Osteoblast (primary cell): ENCODE measurements at regions not wholly inside any gene's neighbourhood (a gene's known extent, or its start where the extent isn't known, plus 50 kb on each side); places are given as distances from the start of the nearest gene placed in this dataset.

ENCODE experiments used
- DNase-seq: peaks from one replicate; pipeline ENCODE4 v3.0.0; 2011; ENCODE audit warnings: low spot score, mixed read lengths; ENCODE audit not compliant: insufficient read length; ENCODE audit errors: missing footprints
- H2AFZ ChIP-seq: 2 replicates; pipeline ENCODE4 v1.6.0; 2011; ENCODE audit warnings: mild to moderate bottlenecking, low read length
- H3K27ac ChIP-seq: 2 replicates; pipeline ENCODE4 v1.5.1; 2011; ENCODE audit warnings: mild to moderate bottlenecking, low read depth, low read length, moderate library complexity
- H3K27me3 ChIP-seq: 2 replicates; pipeline ENCODE4 v1.6.0; 2012; ENCODE audit warnings: mild to moderate bottlenecking, control low read depth, inconsistent platforms, low read length, moderate library complexity; ENCODE audit not compliant: insufficient read depth
- H3K36me3 ChIP-seq: 2 replicates; pipeline ENCODE4 v1.5.1; 2011; ENCODE audit warnings: mild to moderate bottlenecking, low read length, control low read depth, moderate library complexity; ENCODE audit not compliant: insufficient read depth
- H3K4me1 ChIP-seq: 2 replicates; pipeline ENCODE4 v1.5.1; 2011; ENCODE audit warnings: mild to moderate bottlenecking, low read length, control low read depth, moderate library complexity; ENCODE audit not compliant: insufficient read depth
- H3K4me2 ChIP-seq: 2 replicates; pipeline ENCODE4 v1.6.0; 2011; ENCODE audit warnings: mild to moderate bottlenecking, low read length; ENCODE audit not compliant: insufficient read depth
- H3K4me3 ChIP-seq: fragments of 200-600 bp; sonication (generic); 3 replicates; pipeline ENCODE4 v1.5.1; 2012; ENCODE audit warnings: mild to moderate bottlenecking, low read length, inconsistent platforms; ENCODE audit not compliant: insufficient read depth
- H3K79me2 ChIP-seq: 2 replicates; pipeline ENCODE4 v1.6.0; 2012; ENCODE audit warnings: mild to moderate bottlenecking, low read length, control low read depth, inconsistent platforms; ENCODE audit not compliant: insufficient read depth
- H3K9me3 ChIP-seq: 2 replicates; pipeline ENCODE4 v1.5.1; 2011; ENCODE audit warnings: low read depth, low read length, control low read depth
- H4K20me1 ChIP-seq: 2 replicates; pipeline ENCODE4 v1.6.0; 2012; ENCODE audit warnings: mild to moderate bottlenecking, low read length, control low read depth; ENCODE audit not compliant: insufficient read depth
- CTCF ChIP-seq: IDR thresholded peaks from 2 replicates; pipeline ENCODE4 v1.5.1; 2011; ENCODE audit warnings: mild to moderate bottlenecking, low read depth, low read length, moderate library complexity; ENCODE audit errors: extremely low read depth

- TF ChIP-seq CTCF: no peak
- peaks cover 19% of the 10 kb centered on the region for H3K4me1 ChIP-seq
- H3K9me3 ChIP-seq: no peaks in the 10 kb centered on the region
- no peaks in the 10 kb centered on the region for H3K27me3 ChIP-seq
- H3K27ac ChIP-seq: no peak overlapping the region
- H3K36me3 ChIP-seq: no peaks in the 10 kb centered on the region
- peak overlapping the region; percentile 69 for H3K4me2 ChIP-seq
- H3K79me2 ChIP-seq: no peaks in the 10 kb centered on the region
- H3K4me3 ChIP-seq: no peak overlapping the region
- DNase-seq: no peak
- peak overlapping the region; percentile 81 for H2AFZ ChIP-seq
- no peaks in the 10 kb centered on the region for H4K20me1 ChIP-seq
Observed at GRCh38 chr14:65334765-65335410, 77.6 kb upstream of the FUT8 start.

- peaks cover 19% of the 10 kb centered on the region for H3K4me1 ChIP-seq
- DNase-seq: no peak
- no peaks in the 10 kb centered on the region for H3K79me2 ChIP-seq
- H3K9me3 ChIP-seq: no peaks in the 10 kb centered on the region
- H2AFZ ChIP-seq: no peak overlapping the region
- no peaks in the 10 kb centered on the region for H4K20me1 ChIP-seq
- no peak overlapping the region for H3K27ac ChIP-seq
- no peak for TF ChIP-seq CTCF
- H3K4me3 ChIP-seq: no peak overlapping the region
- no peak overlapping the region for H3K4me2 ChIP-seq
- H3K27me3 ChIP-seq: no peaks in the 10 kb centered on the region
- H3K36me3 ChIP-seq: no peaks in the 10 kb centered on the region
Observed at GRCh38 chr14:65335411-65335947, 77.1 kb upstream of the FUT8 start.

GRCh38 chr14:65336191-65336591 lies 76.3 kb upstream of the FUT8 start:
- Histone ChIP-seq H4K20me1 (no peaks in the 10 kb centered on the region), H3K4me1 (peaks cover 19% of the 10 kb centered on the region), H3K36me3 (no peaks in the 10 kb centered on the region), H3K27me3 (no peaks in the 10 kb centered on the region), H3K4me3 (no peak overlapping the region), H3K4me2 (no peak overlapping the region), H2AFZ (peak overlapping the region; percentile 77), H3K9me3 (no peaks in the 10 kb centered on the region), H3K79me2 (no peaks in the 10 kb centered on the region), H3K27ac (no peak overlapping the region)
- TF ChIP-seq CTCF: no peak
- no peak for DNase-seq

GRCh38 chr14:65339866-65340265 lies 72.7 kb upstream of the FUT8 start:
- no peak for DNase-seq
- H2AFZ ChIP-seq: no peak overlapping the region
- no peaks in the 10 kb centered on the region for H3K27me3 ChIP-seq
- no peaks in the 10 kb centered on the region for H3K9me3 ChIP-seq
- H3K79me2 ChIP-seq: no peaks in the 10 kb centered on the region
- no peak overlapping the region for H3K4me3 ChIP-seq
- H3K36me3 ChIP-seq: no peaks in the 10 kb centered on the region
- H3K4me2 ChIP-seq: no peak overlapping the region
- TF ChIP-seq CTCF: no peak
- H3K4me1 ChIP-seq: peaks cover 9% of the 10 kb centered on the region
- no peaks in the 10 kb centered on the region for H4K20me1 ChIP-seq
- no peak overlapping the region for H3K27ac ChIP-seq
